ENCODE measurements at regions not wholly inside any gene's neighbourhood (a gene's known extent, or its start where the extent isn't known, plus 50 kb on each side); places are given as distances from the start of the nearest gene placed in this dataset.

- no peak for TF ChIP-seq USF2 (IDR thresholded peaks at IDR 0.05; ENCODE audit: low read length)
- TF ChIP-seq SIN3A (conservative IDR thresholded peaks at IDR 0.05 in 1 of 2, IDR thresholded peaks at IDR 0.05 in 1 of 2; ENCODE audit: low read depth in 1 of 2, low read length in 2 of 2): no peak
- no peak for TF ChIP-seq MAFK (IDR thresholded peaks at IDR 0.05; ENCODE audit: low read depth, low read length)
- no peak for TF ChIP-seq TBP (IDR thresholded peaks at IDR 0.05; ENCODE audit: low read depth, low read length)
- TF ChIP-seq CTCF (IDR thresholded peaks at IDR 0.05; ENCODE audit: control extremely low read depth in 1 of 3, insufficient read depth in 1 of 3, low read depth in 1 of 3, low read length in 3 of 3): no peak
- TF ChIP-seq ZNF274 (IDR thresholded peaks at IDR 0.05; ENCODE audit: borderline replicate concordance, extremely low read depth, low read length): no peak
These were observed 352.5 kb upstream of the PITX2 start for GRCh38 chr4:110975338-110975737.
